T-helper 2 cell (primary cell): ENCODE measurements at regions not wholly inside any gene's neighbourhood (a gene's known extent, or its start where the extent isn't known, plus 50 kb on each side); places are given as distances from the start of the nearest gene placed in this dataset.
"Not testable (repeated sequence)": the region's sequence is repeated elsewhere in the genome, so short reads cannot be mapped to it uniquely, and the experiment has no call there.

ENCODE experiments used
- DNase-seq, 5 experiments: peaks; one replicate each; pipeline versions ENCODE4 v3.0.0 to v3.0.0-alpha.2; 2012 to 2022

DNA sequence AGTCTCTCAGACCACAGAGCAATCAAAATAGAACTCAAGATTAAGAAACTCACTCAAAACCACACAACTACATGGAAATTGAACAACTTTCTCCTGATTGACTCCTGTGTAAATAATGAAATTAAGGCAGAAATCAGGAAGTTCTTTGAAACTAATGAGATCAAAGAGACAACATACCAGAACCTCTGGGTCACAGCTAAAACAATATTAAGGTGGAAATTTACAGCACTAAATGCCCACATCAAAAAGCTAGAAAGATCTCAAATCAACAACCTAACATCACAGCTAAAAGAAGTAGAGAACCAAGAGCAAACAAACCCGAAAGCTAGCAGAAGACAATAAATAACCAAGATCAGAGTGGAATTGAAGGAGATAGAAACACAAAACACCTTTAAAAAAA lies 395.0 kb upstream of the RORB start:
- not testable (repeated sequence) for DNase-seq

GRCh38 chr9:74102702-74103101 lies 394.4 kb upstream of the RORB start:
- DNase-seq, result no peak

GRCh38 chr9:74107692-74108091 lies 389.4 kb upstream of the RORB start:
- no peak for DNase-seq

GRCh38 chr9:74115976-74116375 lies 381.2 kb upstream of the RORB start:
- DNase-seq, result no peak

DNA sequence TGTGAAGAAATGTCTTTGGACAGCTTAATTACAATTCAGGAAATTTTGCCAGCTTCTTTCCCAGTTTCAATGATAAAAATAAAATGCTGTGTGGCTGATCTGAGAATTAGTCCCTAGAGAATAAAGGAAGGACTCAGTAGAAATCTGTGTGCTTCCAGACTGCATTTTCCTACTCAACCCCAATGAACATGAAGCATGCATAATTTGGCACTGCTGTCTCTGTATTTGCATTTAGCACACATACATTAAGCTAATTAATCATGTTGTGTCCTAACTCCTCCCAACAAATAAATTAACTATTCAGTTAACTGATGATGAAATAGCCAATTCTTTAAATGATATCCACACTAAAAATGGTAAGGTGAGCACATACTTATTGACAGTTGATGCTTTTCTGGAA lies 380.0 kb upstream of the RORB start:
- DNase-seq, result no peak

GRCh38 chr9:74117731-74118130 lies 379.4 kb upstream of the RORB start:
- DNase-seq, result no peak

- DNase-seq, result no peak
These were observed 377.1 kb upstream of the RORB start for GRCh38 chr9:74120061-74120460.

DNA sequence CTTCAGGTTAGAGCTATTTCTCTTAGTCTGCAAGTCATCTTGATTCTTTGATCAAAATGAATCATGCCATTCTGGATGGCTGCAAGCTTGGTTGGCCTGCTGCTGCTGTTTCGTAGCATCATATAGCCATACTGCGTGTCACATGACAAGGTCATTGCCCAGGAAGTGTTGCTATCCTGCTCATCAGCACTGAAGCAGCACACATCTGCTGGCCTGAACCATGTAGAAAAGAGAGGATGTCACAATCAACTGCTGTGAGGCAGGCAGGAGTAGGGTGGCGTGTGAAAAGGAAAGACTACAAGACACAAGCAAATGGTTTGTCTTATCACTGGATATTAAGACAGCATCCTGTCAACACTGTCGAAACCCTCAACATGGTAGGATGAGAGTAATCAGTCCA lies 376.7 kb upstream of the RORB start:
- DNase-seq, result peak in 1 of 5 experiments; percentile 6

GRCh38 chr9:74122216-74122615 lies 374.9 kb upstream of the RORB start:
- DNase-seq, result no peak

DNA sequence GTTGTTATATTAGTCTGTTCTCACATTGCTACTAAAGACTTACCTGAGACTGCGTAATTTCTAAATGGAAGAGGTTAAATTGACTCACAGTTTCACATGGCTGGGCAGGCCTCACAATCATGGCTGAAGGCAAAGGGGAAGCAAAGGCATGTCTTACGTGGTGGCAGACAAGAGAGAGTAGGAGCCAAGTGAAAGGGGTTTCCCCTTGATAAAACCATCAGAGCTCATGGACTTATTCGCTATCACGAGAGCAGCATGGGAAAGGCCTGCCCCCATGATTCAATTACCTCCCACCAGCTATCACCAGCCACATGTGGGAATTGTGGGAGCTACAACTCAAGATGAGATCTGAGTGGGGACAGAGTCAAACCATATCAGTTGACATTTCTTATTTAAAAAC lies 374.5 kb upstream of the RORB start:
- DNase-seq, result peak in 1 of 5 experiments; percentile 15

DNA sequence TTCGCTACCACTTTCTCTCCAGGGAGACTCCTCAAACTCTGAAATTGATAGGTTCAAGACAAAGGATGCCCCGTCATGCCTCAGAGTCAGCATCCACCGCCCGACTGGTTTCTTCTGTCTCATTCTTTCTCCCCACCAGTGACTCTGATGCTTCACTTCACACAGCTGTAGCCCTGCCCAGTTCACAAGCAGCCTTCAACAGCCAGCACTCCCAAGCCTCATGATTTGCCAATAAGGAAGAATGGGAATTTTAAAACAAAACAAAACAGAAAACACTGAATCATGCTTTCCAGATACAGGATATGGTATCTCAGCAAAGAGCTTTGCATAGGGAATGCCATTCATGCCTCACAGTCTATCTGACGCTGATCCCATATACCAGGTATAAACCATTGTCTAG lies 371.2 kb upstream of the RORB start:
- no peak for DNase-seq

- DNase-seq, result no peak
These were observed 364.1 kb upstream of the RORB start for GRCh38 chr9:74132986-74133385.

- DNase-seq, result no peak
These were observed 363.2 kb upstream of the RORB start for GRCh38 chr9:74133921-74134320.

- DNase-seq, result no peak
These were observed 359.0 kb upstream of the RORB start for GRCh38 chr9:74138182-74138581.

DNA sequence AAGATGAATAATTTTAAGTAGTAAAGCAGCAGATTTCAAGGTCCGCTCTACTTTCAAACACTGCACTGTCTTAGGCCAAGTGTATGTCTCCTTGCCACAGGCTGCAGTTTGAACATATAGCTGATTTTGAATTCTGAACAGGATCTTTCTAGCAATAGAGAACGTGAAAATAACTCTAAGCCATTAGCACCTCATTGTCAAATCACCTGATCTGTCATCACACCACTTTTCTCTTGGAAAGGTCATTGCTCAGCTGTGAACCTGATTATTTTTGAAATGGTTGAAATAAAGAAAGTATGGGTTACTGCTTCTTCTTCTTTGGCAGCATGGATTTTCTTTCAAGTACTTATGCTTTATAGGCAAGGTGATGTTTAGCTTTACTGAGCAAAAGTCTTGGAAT lies 357.0 kb upstream of the RORB start:
- DNase-seq, result no peak

- no peak for DNase-seq
These were observed 349.2 kb upstream of the RORB start for GRCh38 chr9:74147906-74148305.

GRCh38 chr9:74172874-74173273 lies 324.3 kb upstream of the RORB start:
- no peak for DNase-seq

DNA sequence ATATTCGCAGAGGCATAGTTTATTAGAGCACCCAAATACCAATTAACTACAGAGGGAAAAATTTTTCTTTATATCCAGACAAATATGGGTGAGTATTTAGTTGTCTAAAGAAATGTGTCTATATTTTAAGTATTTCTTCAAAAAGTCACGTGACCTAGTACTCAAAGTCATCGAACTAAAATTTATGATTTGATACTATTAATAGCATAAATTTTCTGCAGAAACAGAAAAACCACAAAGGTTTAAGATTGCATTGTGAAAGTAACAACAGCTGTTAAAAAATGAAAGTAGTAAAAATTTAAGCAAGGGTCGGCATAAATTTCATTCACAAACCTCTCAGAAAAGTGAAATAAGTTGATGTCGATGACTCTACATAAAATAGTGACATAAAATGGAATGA lies 323.9 kb upstream of the RORB start:
- no peak for DNase-seq

DNA sequence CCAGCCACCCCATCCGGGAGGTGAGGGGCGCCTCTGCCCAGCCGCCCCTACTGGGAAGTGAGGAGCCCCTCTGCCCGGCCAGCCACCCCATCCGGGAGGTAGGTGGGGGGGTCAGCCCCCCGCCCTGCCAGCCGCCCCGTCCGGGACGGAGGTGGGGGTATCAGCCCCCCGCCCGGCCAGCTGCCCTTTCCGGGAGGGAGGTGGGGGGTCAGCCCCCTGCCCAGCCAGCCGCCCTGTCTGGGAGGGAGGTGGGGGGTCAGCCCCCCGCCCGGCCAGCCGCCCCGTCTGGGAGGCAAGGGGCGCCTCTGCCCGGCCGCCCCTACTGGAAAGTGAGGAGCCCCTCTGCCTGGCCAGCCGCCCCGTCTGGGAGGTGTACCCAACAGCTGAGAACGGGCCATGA lies 299.4 kb upstream of the RORB start:
- DNase-seq, result not testable (repeated sequence)

DNA sequence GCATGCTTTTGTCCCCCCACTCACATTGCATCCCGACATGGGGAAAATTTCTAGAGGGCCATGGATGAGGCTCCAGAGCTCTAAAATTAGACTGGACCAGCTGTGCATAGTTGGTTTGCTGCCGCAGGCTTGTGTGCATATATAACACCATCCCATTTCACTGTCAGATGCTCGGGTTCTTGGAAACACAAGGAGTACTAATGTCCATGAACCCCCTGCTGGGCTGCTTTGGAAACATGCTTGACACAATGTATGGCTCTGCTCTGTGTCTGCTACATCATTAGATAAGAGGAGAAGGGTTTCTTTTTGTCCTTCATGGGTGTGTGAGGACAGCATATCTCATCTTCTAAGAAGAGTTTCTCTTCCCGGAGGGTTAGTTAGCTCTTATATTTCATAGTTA lies 292.1 kb upstream of the RORB start:
- DNase-seq, result no peak

GRCh38 chr9:74218385-74219063 lies 278.6 kb upstream of the RORB start:
- peak in 1 of 5 experiments; percentile 42 for DNase-seq

DNA sequence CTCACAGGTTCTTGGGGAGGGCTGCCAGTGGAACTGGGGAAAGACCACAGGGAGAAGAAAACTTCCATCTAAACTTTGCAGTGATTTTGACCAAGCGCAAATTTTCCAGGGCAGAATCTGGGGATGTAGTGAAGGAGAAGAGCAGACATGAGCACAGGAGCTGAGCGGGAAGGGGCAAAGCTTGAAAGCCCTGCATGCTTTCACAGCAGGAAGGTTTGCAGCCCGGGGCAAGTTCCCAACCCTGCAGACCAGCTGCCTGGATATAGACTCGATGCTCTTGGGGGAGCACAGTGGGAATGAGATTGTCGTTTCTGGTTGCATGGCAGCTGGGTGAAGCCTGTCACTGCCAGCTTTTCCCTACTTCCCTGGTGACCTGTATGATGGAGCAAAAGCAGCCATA lies 276.8 kb upstream of the RORB start:
- no peak for DNase-seq

- no peak for DNase-seq
These were observed 260.3 kb upstream of the RORB start for GRCh38 chr9:74236857-74237256.

DNA sequence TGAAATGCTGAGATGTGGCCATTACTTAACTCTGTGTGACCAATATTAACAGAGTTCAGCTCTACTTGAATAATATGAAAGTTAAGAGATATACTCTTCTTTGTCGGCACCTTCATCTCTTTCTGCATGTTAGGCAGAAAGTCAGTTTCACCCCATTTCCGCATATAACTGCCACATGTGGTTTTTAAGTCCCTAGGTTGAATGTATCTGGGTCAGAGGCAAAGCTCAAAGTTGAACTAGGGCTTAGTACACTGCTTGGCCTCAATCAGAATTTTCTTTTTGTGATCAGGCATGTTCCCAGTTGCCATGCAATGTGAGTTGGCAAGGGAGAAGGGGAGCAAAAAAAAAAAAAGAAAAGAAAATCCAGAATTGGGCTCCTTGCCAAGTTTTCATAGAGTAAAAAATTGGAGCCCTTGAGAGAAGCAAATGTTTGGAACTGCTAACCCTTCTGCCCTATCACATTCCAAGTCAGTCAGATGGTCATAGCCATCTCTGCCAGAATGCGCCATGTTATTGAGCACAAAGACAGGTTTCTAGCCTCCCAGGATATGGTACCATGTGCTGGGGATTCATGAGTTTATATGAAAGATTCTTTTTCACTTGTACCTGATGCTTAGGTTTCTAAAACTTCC lies 251.2 kb upstream of the RORB start:
- DNase-seq, result peak in 2 of 5 experiments; percentile 47 to 91

- DNase-seq, result no peak
These were observed 241.6 kb upstream of the RORB start for GRCh38 chr9:74255489-74255984.
